ENCODE measurements at regions not wholly inside any gene's neighbourhood (a gene's known extent, or its start where the extent isn't known, plus 50 kb on each side); places are given as distances from the start of the nearest gene placed in this dataset.
"Not testable (repeated sequence)": the region's sequence is repeated elsewhere in the genome, so short reads cannot be mapped to it uniquely, and the experiment has no call there.

- DNase-seq: no peak
Measured at GRCh38 chr7:125971656-125972055, 1042.0 kb upstream of the POT1 start.

GRCh38 chr7:125966278-125967048 lies 1036.8 kb upstream of the POT1 start:
- DNase-seq: no peak

GRCh38 chr7:125934955-125935354 lies 1005.3 kb upstream of the POT1 start:
- DNase-seq: no peak

GRCh38 chr7:125934539-125934938 lies 1004.9 kb upstream of the POT1 start:
- DNase-seq: no peak

- DNase-seq: no peak
Measured at GRCh38 chr7:125930848-125931247, 1001.2 kb upstream of the POT1 start.

GRCh38 chr7:125927556-125927955 lies 997.9 kb upstream of the POT1 start:
- DNase-seq: no peak

- no peak for DNase-seq
Measured at GRCh38 chr7:125926621-125927020, 997.0 kb upstream of the POT1 start.

GRCh38 chr7:125924037-125924436 lies 994.4 kb upstream of the POT1 start:
- DNase-seq: no peak

- DNase-seq: not testable (repeated sequence)
Measured at GRCh38 chr7:125915381-125915948, 985.8 kb upstream of the POT1 start.

- DNase-seq: no peak
Measured at GRCh38 chr7:125908711-125909110, 979.1 kb upstream of the POT1 start.

- no peak for DNase-seq
Measured at GRCh38 chr7:125899577-125899976, 970.0 kb upstream of the POT1 start.

GRCh38 chr7:125892434-125892833 lies 962.8 kb upstream of the POT1 start:
- no peak for DNase-seq

- DNase-seq: no peak
Measured at GRCh38 chr7:125878988-125879387, 949.4 kb upstream of the POT1 start.

GRCh38 chr7:125878235-125878956 lies 948.8 kb upstream of the POT1 start:
- no peak for DNase-seq

GRCh38 chr7:125877246-125877645 lies 947.6 kb upstream of the POT1 start:
- no peak for DNase-seq

- no peak for DNase-seq
Measured at GRCh38 chr7:125876431-125876830, 946.8 kb upstream of the POT1 start.

- DNase-seq: no peak
Measured at GRCh38 chr7:125871431-125871830, 941.8 kb upstream of the POT1 start.

GRCh38 chr7:125857606-125858005 lies 928.0 kb upstream of the POT1 start:
- DNase-seq: no peak

GRCh38 chr7:125848157-125848556 lies 918.5 kb upstream of the POT1 start:
- no peak for DNase-seq

GRCh38 chr7:125847692-125848091 lies 918.1 kb upstream of the POT1 start:
- DNase-seq: no peak

GRCh38 chr7:125847055-125847454 lies 917.4 kb upstream of the POT1 start:
- DNase-seq: no peak

- DNase-seq: no peak
Measured at GRCh38 chr7:125845686-125846085, 916.1 kb upstream of the POT1 start.

GRCh38 chr7:125834421-125834820 lies 904.8 kb upstream of the POT1 start:
- DNase-seq: no peak

- no peak for DNase-seq
Measured at GRCh38 chr7:125833839-125834238, 904.2 kb upstream of the POT1 start.

All from NCI-H1694 treated with DMSO at 0.1 percent for 48 hours (cell line).